ENCODE measurements at regions not wholly inside any gene's neighbourhood (a gene's known extent, or its start where the extent isn't known, plus 50 kb on each side); places are given as distances from the start of the nearest gene placed in this dataset.

- H3K36me3 ChIP-seq (ENCODE audit: control insufficient read depth in 4 of 4, insufficient read depth in 4 of 4, low read length in 4 of 4), result no peaks in the 10 kb centered on the region
- WGBS, 2 donors, result 92 to 95% methylated on average over 15 of the region's 15 CpGs
- H3K27me3 ChIP-seq (ENCODE audit: control insufficient read depth in 3 of 3, insufficient read depth in 3 of 3, low read length in 2 of 3), result no peaks in the 10 kb centered on the region
- TF ChIP-seq CTCF (IDR thresholded peaks at IDR 0.05; ENCODE audit: control extremely low read depth, extremely low read depth), result no peak
- H3K27ac ChIP-seq (ENCODE audit: low read depth in 1 of 2, low read length in 1 of 2), result no peak overlapping the region
- H3K9ac ChIP-seq (ENCODE audit: insufficient read depth in 1 of 2, low read length in 2 of 2), result no peak overlapping the region
- no peaks in the 10 kb centered on the region for H3K4me1 ChIP-seq (ENCODE audit: control insufficient read depth in 5 of 5, insufficient read depth in 5 of 5, low read length in 5 of 5)
- no peaks in the 10 kb centered on the region for H3K9me3 ChIP-seq (ENCODE audit: control insufficient read depth in 4 of 4, insufficient read depth in 3 of 4, low read length in 3 of 4)
- no peak for ATAC-seq (ENCODE audit: insufficient read depth, low FRiP score)
- H3K4me3 ChIP-seq, result no peak overlapping the region
- DNase-seq, result peak in 1 of 3 donors; percentile 2
These were observed 59.8 kb upstream of the TPM4 start for GRCh38 chr19:16016226-16017137.

- no peaks in the 10 kb centered on the region for H3K36me3 ChIP-seq (ENCODE audit: control insufficient read depth in 4 of 4, insufficient read depth in 4 of 4, low read length in 4 of 4)
- ATAC-seq (ENCODE audit: insufficient read depth, low FRiP score), result no peak
- H3K27me3 ChIP-seq (ENCODE audit: control insufficient read depth in 3 of 3, insufficient read depth in 3 of 3, low read length in 2 of 3), result no peaks in the 10 kb centered on the region
- H3K9ac ChIP-seq (ENCODE audit: insufficient read depth in 1 of 2, low read length in 2 of 2), result no peak overlapping the region
- peak in 1 of 3 donors; percentile 6 for DNase-seq
- H3K4me3 ChIP-seq, result no peak overlapping the region
- H3K9me3 ChIP-seq (ENCODE audit: control insufficient read depth in 4 of 4, insufficient read depth in 3 of 4, low read length in 3 of 4), result no peaks in the 10 kb centered on the region
- 91 to 93% methylated on average over 11 of the region's 11 CpGs for WGBS, 2 donors
- H3K27ac ChIP-seq (ENCODE audit: low read depth in 1 of 2, low read length in 1 of 2), result no peak overlapping the region
- no peak for TF ChIP-seq CTCF (IDR thresholded peaks at IDR 0.05; ENCODE audit: control extremely low read depth, extremely low read depth)
- H3K4me1 ChIP-seq (ENCODE audit: control insufficient read depth in 5 of 5, insufficient read depth in 5 of 5, low read length in 5 of 5), result no peaks in the 10 kb centered on the region
These were observed 59.2 kb upstream of the TPM4 start for GRCh38 chr19:16017138-16017490.

GRCh38 chr19:16018106-16018755, 58.1 kb upstream of the TPM4 start:
- Histone ChIP-seq H3K9me3 (ENCODE audit: control insufficient read depth in 4 of 4, insufficient read depth in 3 of 4, low read length in 3 of 4) (no peaks in the 10 kb centered on the region), H3K27me3 (ENCODE audit: control insufficient read depth in 3 of 3, insufficient read depth in 3 of 3, low read length in 2 of 3) (no peaks in the 10 kb centered on the region), H3K4me3 (no peak overlapping the region), H3K4me1 (ENCODE audit: control insufficient read depth in 5 of 5, insufficient read depth in 5 of 5, low read length in 5 of 5) (no peaks in the 10 kb centered on the region), H3K27ac (ENCODE audit: low read depth in 1 of 2, low read length in 1 of 2) (no peak overlapping the region), H3K9ac (ENCODE audit: insufficient read depth in 1 of 2, low read length in 2 of 2) (no peak overlapping the region), H3K36me3 (ENCODE audit: control insufficient read depth in 4 of 4, insufficient read depth in 4 of 4, low read length in 4 of 4) (no peaks in the 10 kb centered on the region)
- DNase-seq, result peak in 1 of 3 donors; percentile 5
- no peak for TF ChIP-seq CTCF (IDR thresholded peaks at IDR 0.05; ENCODE audit: control extremely low read depth, extremely low read depth)
- WGBS, 2 donors, result 89 to 91% methylated on average over 17 of the region's 17 CpGs
- ATAC-seq (ENCODE audit: insufficient read depth, low FRiP score), result no peak
